ENCODE measurements at regions not wholly inside any gene's neighbourhood (a gene's known extent, or its start where the extent isn't known, plus 50 kb on each side); places are given as distances from the start of the nearest gene placed in this dataset.
"Not testable (repeated sequence)": the region's sequence is repeated elsewhere in the genome, so short reads cannot be mapped to it uniquely, and the experiment has no call there.

- Histone ChIP-seq H3K27me3 (no peaks in the 10 kb centered on the region), H3K9me3 (no peaks in the 10 kb centered on the region), H3K36me3 (no peaks in the 10 kb centered on the region), H3K4me3 (no peak overlapping the region), H3K4me1 (no peaks in the 10 kb centered on the region), H3K27ac (no peak overlapping the region)
- WGBS, 2 donors = 100% methylated on average over 1 of the region's 1 CpG; no CpG with 5 or more reads in 1 of the 2 donors
- DNase-seq = no peak
- no peak for TF ChIP-seq POLR2A (IDR thresholded peaks at IDR 0.05)
- TF ChIP-seq, protein P1, sequence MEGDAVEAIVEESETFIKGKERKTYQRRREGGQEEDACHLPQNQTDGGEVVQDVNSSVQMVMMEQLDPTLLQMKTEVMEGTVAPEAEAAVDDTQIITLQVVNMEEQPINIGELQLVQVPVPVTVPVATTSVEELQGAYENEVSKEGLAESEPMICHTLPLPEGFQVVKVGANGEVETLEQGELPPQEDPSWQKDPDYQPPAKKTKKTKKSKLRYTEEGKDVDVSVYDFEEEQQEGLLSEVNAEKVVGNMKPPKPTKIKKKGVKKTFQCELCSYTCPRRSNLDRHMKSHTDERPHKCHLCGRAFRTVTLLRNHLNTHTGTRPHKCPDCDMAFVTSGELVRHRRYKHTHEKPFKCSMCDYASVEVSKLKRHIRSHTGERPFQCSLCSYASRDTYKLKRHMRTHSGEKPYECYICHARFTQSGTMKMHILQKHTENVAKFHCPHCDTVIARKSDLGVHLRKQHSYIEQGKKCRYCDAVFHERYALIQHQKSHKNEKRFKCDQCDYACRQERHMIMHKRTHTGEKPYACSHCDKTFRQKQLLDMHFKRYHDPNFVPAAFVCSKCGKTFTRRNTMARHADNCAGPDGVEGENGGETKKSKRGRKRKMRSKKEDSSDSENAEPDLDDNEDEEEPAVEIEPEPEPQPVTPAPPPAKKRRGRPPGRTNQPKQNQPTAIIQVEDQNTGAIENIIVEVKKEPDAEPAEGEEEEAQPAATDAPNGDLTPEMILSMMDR (IDR thresholded peaks at IDR 0.05) = no peak
- intact Hi-C loops (cut with DNase I) = no loop called here
Measured at GRCh38 chr7:67662804-67663203, 666.2 kb downstream of the TYW1 start.

- intact Hi-C loops (cut with DNase I) = no loop called here
- no peak overlapping the region for H3K27ac ChIP-seq
- 60 to 76% methylated on average over 1 of the region's 1 CpG for WGBS, 2 donors
Measured at GRCh38 chr7:67663644-67664043, 667.0 kb downstream of the TYW1 start.

DNA sequence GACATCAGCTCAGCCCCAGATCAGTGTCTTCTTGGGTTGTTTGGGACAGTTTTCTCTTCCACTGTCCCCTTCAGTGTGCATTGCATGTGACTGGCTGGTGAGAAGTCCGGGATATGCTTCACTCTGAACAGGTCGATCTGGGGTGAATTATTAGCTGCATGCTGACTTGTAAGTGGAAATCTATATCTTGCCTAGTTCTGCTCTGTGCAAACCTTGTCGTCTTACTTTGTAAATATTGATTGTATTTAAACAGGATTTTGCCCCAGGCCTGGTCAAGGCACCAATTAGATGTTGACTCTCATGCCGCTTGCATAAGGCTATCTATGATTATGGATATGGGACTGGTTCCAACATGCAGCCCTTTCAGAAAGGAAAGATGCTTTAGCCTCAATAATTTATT, 669.7 kb downstream of the TYW1 start:
- 47 to 57% methylated on average over 3 to 4 of the region's 4 CpGs for WGBS, 2 donors
- intact Hi-C loops (cut with DNase I); H3K27ac ChIP-seq; H3K4me3 ChIP-seq; H3K36me3 ChIP-seq; H3K27me3 ChIP-seq; H3K9me3 ChIP-seq; DNase-seq; H3K4me1 ChIP-seq: not testable (repeated sequence)

More at GRCh38 chr7:67663644-67664043, 667.0 kb downstream of the TYW1 start:
- Histone ChIP-seq H3K9me3 (no peaks in the 10 kb centered on the region), H3K36me3 (no peaks in the 10 kb centered on the region), H3K27me3 (no peaks in the 10 kb centered on the region), H3K4me3 (no peak overlapping the region), H3K4me1 (no peaks in the 10 kb centered on the region)
- DNase-seq = no peak
- TF ChIP-seq, protein P1 (IDR thresholded peaks at IDR 0.05) = no peak

- intact Hi-C loops (cut with DNase I) = no loop called here
- Histone ChIP-seq H3K27ac (no peak overlapping the region), H3K36me3 (no peaks in the 10 kb centered on the region), H3K4me1 (no peaks in the 10 kb centered on the region), H3K27me3 (no peaks in the 10 kb centered on the region), H3K4me3 (no peak overlapping the region), H3K9me3 (no peaks in the 10 kb centered on the region)
- no peak for TF ChIP-seq POLR2A (IDR thresholded peaks at IDR 0.05)
- TF ChIP-seq, protein P1 (IDR thresholded peaks at IDR 0.05) = no peak
- WGBS, 2 donors = 34 to 40% methylated on average over 4 of the region's 4 CpGs
- no peak for DNase-seq
Measured at GRCh38 chr7:67671006-67671548, 674.4 kb downstream of the TYW1 start.

DNA sequence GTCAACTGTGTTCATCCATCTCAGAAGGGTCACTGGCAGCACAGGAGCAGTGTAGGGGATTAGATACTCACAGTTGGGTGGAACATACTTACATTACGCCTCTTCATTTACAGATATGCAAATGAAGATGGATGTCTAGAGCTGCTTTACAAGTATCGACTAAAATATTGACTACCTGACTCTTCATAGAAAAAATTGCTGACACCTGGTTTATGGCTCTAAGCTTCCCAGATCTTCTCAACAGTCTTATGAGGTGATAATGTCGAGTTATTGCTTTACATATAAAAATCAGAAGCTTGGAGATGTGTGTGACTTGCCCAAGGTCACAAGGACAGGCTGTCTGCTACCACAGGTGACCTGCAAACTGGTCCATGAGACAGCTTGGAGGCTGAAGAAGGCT, 677.2 kb downstream of the TYW1 start:
- Histone ChIP-seq H3K4me1 (no peaks in the 10 kb centered on the region), H3K9me3 (no peaks in the 10 kb centered on the region), H3K27me3 (no peaks in the 10 kb centered on the region), H3K4me3 (no peak overlapping the region), H3K36me3 (no peaks in the 10 kb centered on the region), H3K27ac (no peak overlapping the region)
- no peak for DNase-seq
- no peak for TF ChIP-seq POLR2A (IDR thresholded peaks at IDR 0.05)
- TF ChIP-seq, protein P1 (IDR thresholded peaks at IDR 0.05) = no peak
- 68 to 74% methylated on average over 3 of the region's 3 CpGs for WGBS, 2 donors
- intact Hi-C loops (cut with DNase I) = no loop called here

GRCh38 chr7:67674862-67675261, 678.2 kb downstream of the TYW1 start:
- H3K4me1 ChIP-seq; H3K4me3 ChIP-seq; H3K36me3 ChIP-seq; H3K9me3 ChIP-seq; H3K27ac ChIP-seq; H3K27me3 ChIP-seq; DNase-seq; intact Hi-C loops (cut with DNase I): not testable (repeated sequence)
- 74 to 81% methylated on average over 5 of the region's 5 CpGs for WGBS, 2 donors
